CD4-positive, alpha-beta memory T cell (primary cell): ENCODE measurements at regions not wholly inside any gene's neighbourhood (a gene's known extent, or its start where the extent isn't known, plus 50 kb on each side); places are given as distances from the start of the nearest gene placed in this dataset.

Source experiments
- CTCF ChIA-PET: fragments of 350-600 bp; sonication (Branson Sonifier 250); formaldehyde crosslinking; loops from one replicate; lab custom pipeline; 2021; ENCODE audit warnings: inconsistent platforms; ENCODE audit not compliant: partially characterized antibody; lab: Charles Lee
- POLR2A ChIA-PET: fragments of 350-600 bp; sonication (Branson Sonifier 250); formaldehyde crosslinking; loops from one replicate; lab custom pipeline; 2021; ENCODE audit not compliant: partially characterized antibody; lab: Charles Lee
- DNase-seq, 5 donors: peaks; one replicate each; pipeline versions ENCODE4 v3.0.0 to v3.0.0-alpha.2; 2020 to 2022; ENCODE audit warnings: mixed read lengths in 1 of 5
- H3K27ac ChIP-seq: one replicate; pipeline ENCODE4 v1.7.0; 2013; ENCODE audit warnings: low read depth, low read length
- H3K27me3 ChIP-seq: 2 replicates; pipeline ENCODE4 v1.7.0; 2013; ENCODE audit warnings: mild to moderate bottlenecking, low read length, moderate library complexity; ENCODE audit not compliant: insufficient read depth
- H3K36me3 ChIP-seq: 2 replicates; pipeline ENCODE4 v1.7.0; 2013; ENCODE audit warnings: mild to moderate bottlenecking, low read length, moderate library complexity; ENCODE audit not compliant: insufficient read depth
- H3K4me1 ChIP-seq: 2 replicates; pipeline ENCODE4 v1.7.0; 2013; ENCODE audit warnings: mild to moderate bottlenecking, low read length, moderate library complexity; ENCODE audit not compliant: insufficient read depth
- H3K4me3 ChIP-seq, 2 donors: one replicate each; pipeline ENCODE4 v1.7.0; 2013; ENCODE audit warnings: low read length in 2 of 2, mild to moderate bottlenecking in 1 of 2
- H3K9me3 ChIP-seq, 2 donors: one replicate each; pipeline ENCODE4 v1.7.0; 2013; ENCODE audit warnings: low read length in 2 of 2, control low read depth in 1 of 2; ENCODE audit not compliant: control insufficient read depth in 1 of 2
- H3K27ac Mint-ChIP-seq, 7 donors: one replicate each; pipeline ENCODE4 v1.8.0; 2020 to 2021; ENCODE audit warnings: mixed read lengths in 7 of 7, mild to moderate bottlenecking in 6 of 7, inconsistent platforms in 3 of 7, moderate library complexity in 3 of 7
- H3K27me3 Mint-ChIP-seq, 2 donors: one replicate each; pipeline ENCODE4 v1.8.0; 2020 to 2021; ENCODE audit warnings: mixed read lengths in 2 of 2
- H3K36me3 Mint-ChIP-seq, 2 donors: one replicate each; pipeline ENCODE4 v1.8.0; 2020 to 2021; ENCODE audit warnings: mixed read lengths in 2 of 2, inconsistent platforms in 1 of 2, mild to moderate bottlenecking in 1 of 2
- H3K4me1 Mint-ChIP-seq, 4 donors: one replicate each; pipeline ENCODE4 v1.8.0; 2020 to 2021; ENCODE audit warnings: mixed read lengths in 4 of 4, mild to moderate bottlenecking in 1 of 4
- H3K4me3 Mint-ChIP-seq, 8 donors: one replicate each; pipeline ENCODE4 v1.8.0; 2020 to 2021; ENCODE audit warnings: mixed read lengths in 8 of 8, mild to moderate bottlenecking in 7 of 8, moderate library complexity in 6 of 8, inconsistent platforms in 3 of 8
- H3K9me3 Mint-ChIP-seq, 8 donors: one replicate each; pipeline ENCODE4 v1.8.0; 2020 to 2021; ENCODE audit warnings: mixed read lengths in 8 of 8, mild to moderate bottlenecking in 5 of 8, inconsistent platforms in 3 of 8, moderate library complexity in 1 of 8
- intact Hi-C: fragments of 100-400 bp; cut with micrococcal nuclease; formaldehyde crosslinking; loops from one replicate; pipeline ENCODE4 v1.15.1; 2023

DNA sequence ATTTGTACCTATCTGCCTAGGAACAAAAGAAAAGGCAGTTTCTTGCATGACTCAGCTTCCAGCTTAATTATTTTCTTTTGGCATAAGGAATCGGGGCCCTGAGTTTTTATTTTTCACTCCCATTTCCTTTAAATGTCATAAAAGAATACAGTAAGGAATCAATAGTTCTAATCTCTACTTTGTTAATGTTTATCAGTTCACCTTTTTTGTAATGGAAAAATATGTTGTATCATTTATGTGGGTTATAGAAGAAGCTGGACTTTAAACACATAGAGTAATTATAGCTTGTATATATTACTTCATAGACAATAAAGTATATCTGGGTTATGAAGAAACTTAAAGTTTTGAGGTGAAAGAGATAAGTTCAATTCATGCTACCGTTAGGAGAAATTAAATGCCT is 1214.8 kb upstream of the GJE1 start:
- H3K36me3 ChIP-seq: no peaks in the 10 kb centered on the region
- H3K9me3 ChIP-seq: no peaks in the 10 kb centered on the region
- no peak overlapping the region for H3K27ac ChIP-seq
- no peaks in the 10 kb centered on the region for H3K36me3 Mint-ChIP-seq
- DNase-seq: no peak
- H3K27ac Mint-ChIP-seq: no peak overlapping the region
- H3K27me3 ChIP-seq: no peaks in the 10 kb centered on the region
- CTCF ChIA-PET: no interaction called here
- intact Hi-C loops: no loop called here
- H3K4me1 ChIP-seq: no peaks in the 10 kb centered on the region
- no peak overlapping the region for H3K4me3 Mint-ChIP-seq
- H3K27me3 Mint-ChIP-seq: peaks cover 0 to 2% of the 10 kb centered on the region in 2 donors
- no peaks in the 10 kb centered on the region for H3K4me1 Mint-ChIP-seq
- H3K9me3 Mint-ChIP-seq: peaks cover 0 to 2% (median 0%) of the 10 kb centered on the region in 8 donors
- H3K4me3 ChIP-seq: no peak overlapping the region
- POLR2A ChIA-PET: no interaction called here

DNA sequence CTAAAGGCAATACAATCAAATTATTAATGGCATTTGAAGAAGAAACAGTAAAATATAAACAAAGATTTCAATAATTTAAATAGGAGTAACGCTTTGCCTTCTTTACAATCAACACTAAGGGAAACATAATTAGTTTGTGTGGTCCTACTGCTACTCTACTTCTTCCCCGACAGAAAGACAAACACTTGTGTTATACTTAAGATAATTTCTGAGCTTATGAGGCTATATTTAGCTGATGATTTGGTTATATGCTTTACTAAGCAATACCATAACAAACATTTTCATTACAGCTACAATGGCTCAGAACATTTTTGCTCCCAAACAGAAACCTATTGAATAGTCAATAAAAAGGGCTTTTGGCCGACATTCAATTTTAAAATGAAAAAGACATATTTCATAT is 1217.2 kb upstream of the GJE1 start:
- peaks cover 0 to 1% of the 10 kb centered on the region in 2 donors for H3K27me3 Mint-ChIP-seq
- Histone ChIP-seq H3K27me3 (no peaks in the 10 kb centered on the region), H3K4me1 (no peaks in the 10 kb centered on the region), H3K27ac (no peak overlapping the region), H3K36me3 (no peaks in the 10 kb centered on the region), H3K9me3 (no peaks in the 10 kb centered on the region), H3K4me3 (no peak overlapping the region)
- H3K4me3 Mint-ChIP-seq: no peak overlapping the region
- DNase-seq: no peak
- no peaks in the 10 kb centered on the region for H3K36me3 Mint-ChIP-seq
- H3K4me1 Mint-ChIP-seq: no peaks in the 10 kb centered on the region
- ChIA-PET CTCF (no interaction called here), POLR2A (no interaction called here)
- no peak overlapping the region for H3K27ac Mint-ChIP-seq
- peaks cover 0 to 2% (median 0%) of the 10 kb centered on the region in 8 donors for H3K9me3 Mint-ChIP-seq
- intact Hi-C loops: no loop called here

DNA sequence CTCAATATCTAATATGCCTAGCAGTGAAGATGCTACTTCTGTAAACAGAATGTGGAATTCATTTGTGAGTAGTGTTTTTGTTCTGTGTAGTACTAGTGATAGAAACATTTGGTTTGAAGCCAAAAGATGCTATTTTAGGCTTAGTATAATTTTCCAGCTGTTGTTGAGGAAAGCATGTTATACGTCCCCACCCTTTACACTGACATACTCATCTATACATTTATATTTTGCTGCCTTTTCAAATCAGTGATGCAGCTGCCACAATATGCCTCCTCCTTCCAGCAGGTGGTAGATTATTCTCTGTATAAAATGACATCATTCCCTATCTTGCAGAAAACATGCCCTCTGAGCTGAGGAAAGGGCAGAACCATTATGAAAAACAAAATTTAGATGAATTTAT is 1217.6 kb upstream of the GJE1 start:
- no peaks in the 10 kb centered on the region for H3K36me3 Mint-ChIP-seq
- intact Hi-C loops: no loop called here
- CTCF ChIA-PET: no interaction called here

DNA sequence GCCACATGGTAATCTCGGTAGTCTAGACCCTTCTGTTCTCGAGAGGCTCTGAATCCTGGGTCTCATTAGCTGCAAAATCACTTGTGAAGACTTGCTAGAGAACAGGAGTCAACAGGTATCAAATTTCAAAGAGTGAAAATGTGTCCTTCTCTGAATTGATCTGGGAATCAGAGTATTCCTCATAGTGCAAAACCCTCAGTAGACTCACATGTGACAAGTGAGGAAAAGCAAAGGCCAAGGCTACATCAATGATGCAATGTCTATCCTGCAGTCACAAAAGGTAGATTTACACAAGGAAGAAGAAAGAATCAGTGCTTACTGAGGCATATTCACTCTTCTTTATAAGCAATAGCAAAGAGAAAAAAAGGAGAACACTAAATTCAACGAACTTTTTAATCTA is 1220.0 kb upstream of the GJE1 start:
- Histone ChIP-seq H3K27me3 (no peaks in the 10 kb centered on the region), H3K27ac (no peak overlapping the region), H3K4me3 (no peak overlapping the region), H3K4me1 (no peaks in the 10 kb centered on the region), H3K36me3 (no peaks in the 10 kb centered on the region), H3K9me3 (no peaks in the 10 kb centered on the region)
- no peaks in the 10 kb centered on the region for H3K27me3 Mint-ChIP-seq
- H3K27ac Mint-ChIP-seq: no peak overlapping the region
- no peaks in the 10 kb centered on the region for H3K4me1 Mint-ChIP-seq
- ChIA-PET CTCF (no interaction called here), POLR2A (no interaction called here)
- no peak overlapping the region for H3K4me3 Mint-ChIP-seq
- H3K9me3 Mint-ChIP-seq: peaks cover 0 to 2% (median 0%) of the 10 kb centered on the region in 8 donors
- intact Hi-C loops: no loop called here
- no peaks in the 10 kb centered on the region for H3K36me3 Mint-ChIP-seq
- DNase-seq: no peak

More for the DNA sequence above, 1217.6 kb upstream of the GJE1 start:
- Mint-ChIP-seq H3K4me1 (no peaks in the 10 kb centered on the region), H3K27me3 (no peaks in the 10 kb centered on the region), H3K4me3 (no peak overlapping the region), H3K27ac (no peak overlapping the region), H3K9me3 (peaks cover 0 to 2% (median 0%) of the 10 kb centered on the region in 8 donors)
- Histone ChIP-seq H3K27me3 (no peaks in the 10 kb centered on the region), H3K36me3 (no peaks in the 10 kb centered on the region), H3K9me3 (no peaks in the 10 kb centered on the region), H3K4me1 (no peaks in the 10 kb centered on the region), H3K4me3 (no peak overlapping the region), H3K27ac (no peak overlapping the region)
- POLR2A ChIA-PET: no interaction called here
- DNase-seq: no peak

DNA sequence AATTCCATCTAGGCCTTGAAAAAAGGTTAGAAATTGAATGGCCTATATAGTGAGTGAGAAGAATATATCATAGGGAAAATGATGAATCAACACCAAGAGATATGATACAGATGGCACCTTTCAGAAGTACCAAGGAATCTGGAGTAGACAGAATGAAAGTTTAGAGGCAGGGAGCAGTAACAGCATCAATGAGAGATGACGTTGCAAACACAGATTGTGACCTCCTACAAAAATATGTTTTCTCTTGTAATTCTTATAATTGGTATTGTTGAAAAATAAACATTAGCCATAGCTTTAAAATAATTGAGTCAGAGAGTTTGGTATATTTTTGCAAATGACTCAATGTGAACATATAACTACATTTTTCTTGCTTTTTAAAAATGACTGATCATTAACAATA is 1223.1 kb upstream of the GJE1 start:
- Histone ChIP-seq H3K4me3 (no peak overlapping the region), H3K4me1 (no peaks in the 10 kb centered on the region), H3K9me3 (no peaks in the 10 kb centered on the region), H3K36me3 (no peaks in the 10 kb centered on the region), H3K27ac (no peak overlapping the region), H3K27me3 (no peaks in the 10 kb centered on the region)
- Mint-ChIP-seq H3K4me3 (no peak overlapping the region), H3K27ac (no peak overlapping the region), H3K36me3 (no peaks in the 10 kb centered on the region), H3K27me3 (no peaks in the 10 kb centered on the region), H3K9me3 (no peaks in the 10 kb centered on the region), H3K4me1 (no peaks in the 10 kb centered on the region)
- ChIA-PET CTCF (interaction anchor here (1.3 kb wide), 1 partner anchor 10 kb away, joined by 3 read pairs; no protein-coding TSS in a partner anchor), POLR2A (no interaction called here)
- no peak for DNase-seq
- intact Hi-C loops: no loop called here

DNA sequence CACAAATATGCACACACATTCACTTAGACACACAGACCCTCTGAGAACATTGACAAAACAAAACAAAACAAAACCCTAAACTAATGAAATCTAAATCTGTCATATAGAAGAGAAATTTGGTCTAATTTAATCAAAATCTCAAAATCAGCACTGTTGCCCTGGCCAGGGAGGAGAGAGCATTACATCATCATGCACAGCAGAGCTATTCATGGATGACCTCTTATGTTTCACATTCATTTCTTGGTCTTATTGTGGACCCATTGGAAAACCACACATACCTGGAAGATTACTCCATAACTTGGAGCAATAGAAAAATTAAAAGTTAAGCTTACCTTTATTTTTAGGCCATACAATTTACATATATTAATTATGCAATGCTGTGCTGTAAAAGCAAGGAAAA is 1223.6 kb upstream of the GJE1 start:
- no peak overlapping the region for H3K4me3 ChIP-seq
- no peaks in the 10 kb centered on the region for H3K27me3 ChIP-seq
- Mint-ChIP-seq H3K27ac (no peak overlapping the region), H3K27me3 (no peaks in the 10 kb centered on the region), H3K9me3 (no peaks in the 10 kb centered on the region), H3K4me1 (no peaks in the 10 kb centered on the region), H3K36me3 (no peaks in the 10 kb centered on the region), H3K4me3 (no peak overlapping the region)
- ChIA-PET POLR2A (no interaction called here), CTCF (interaction anchor here (1.3 kb wide), 1 partner anchor 10 kb away, joined by 3 read pairs; no protein-coding TSS in a partner anchor)
- H3K36me3 ChIP-seq: no peaks in the 10 kb centered on the region
- DNase-seq: no peak
- no peaks in the 10 kb centered on the region for H3K9me3 ChIP-seq
- intact Hi-C loops: no loop called here
- H3K27ac ChIP-seq: no peak overlapping the region
- no peaks in the 10 kb centered on the region for H3K4me1 ChIP-seq

DNA sequence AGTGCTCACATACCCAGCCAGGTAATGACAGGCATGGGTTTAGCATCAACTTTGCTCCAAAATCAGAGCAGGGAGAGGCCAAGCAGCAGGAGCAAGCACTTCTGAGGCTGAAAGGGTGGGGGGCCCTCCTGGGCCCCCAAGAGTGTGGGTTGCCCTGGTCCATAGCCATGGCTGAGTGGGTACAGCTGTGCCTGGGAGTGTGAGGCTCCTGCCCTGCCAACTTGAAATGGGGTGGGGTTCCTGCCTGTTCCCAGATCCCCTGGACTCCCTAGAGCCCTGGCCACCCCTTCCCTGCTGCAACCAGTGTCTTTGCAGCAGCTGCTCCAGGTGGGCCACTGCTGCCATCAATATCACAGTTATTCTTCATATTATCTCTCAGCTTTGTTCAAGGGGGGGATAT is 1224.2 kb upstream of the GJE1 start:
- no peak overlapping the region for H3K4me3 ChIP-seq
- H3K27me3 Mint-ChIP-seq: no peaks in the 10 kb centered on the region
- H3K36me3 Mint-ChIP-seq: no peaks in the 10 kb centered on the region
- no peaks in the 10 kb centered on the region for H3K36me3 ChIP-seq
- no peak overlapping the region for H3K27ac Mint-ChIP-seq
- H3K4me1 Mint-ChIP-seq: no peaks in the 10 kb centered on the region
- no peaks in the 10 kb centered on the region for H3K27me3 ChIP-seq
- H3K9me3 Mint-ChIP-seq: no peaks in the 10 kb centered on the region
- H3K9me3 ChIP-seq: no peaks in the 10 kb centered on the region
- H3K4me1 ChIP-seq: no peaks in the 10 kb centered on the region
- ChIA-PET POLR2A (no interaction called here), CTCF (interaction anchor here (1.3 kb wide), 1 partner anchor 11 kb away, joined by 3 read pairs; no protein-coding TSS in a partner anchor)
- intact Hi-C loops: no loop called here
- DNase-seq: no peak
- no peak overlapping the region for H3K4me3 Mint-ChIP-seq
- no peak overlapping the region for H3K27ac ChIP-seq

DNA sequence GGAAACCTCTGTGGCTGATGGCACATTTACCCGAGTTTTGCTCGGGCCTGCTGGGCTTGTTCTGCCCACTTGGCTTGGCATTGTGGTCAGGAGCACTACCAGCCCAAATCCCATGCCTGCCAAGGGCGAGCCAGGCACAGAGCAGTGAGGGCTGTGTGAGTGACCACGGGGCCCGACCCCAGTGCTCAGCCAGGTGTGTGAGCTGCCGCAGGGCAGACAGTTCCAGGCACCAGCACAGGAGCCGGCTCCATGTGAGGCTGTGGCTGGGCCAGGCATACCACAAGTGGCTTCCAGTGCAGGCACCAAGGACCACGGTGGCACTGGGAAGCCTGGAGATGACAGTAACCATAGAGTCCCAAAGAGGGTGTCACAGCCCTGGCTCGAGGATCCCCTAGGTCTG is 1225.5 kb upstream of the GJE1 start:
- Mint-ChIP-seq H3K27me3 (no peaks in the 10 kb centered on the region), H3K36me3 (no peaks in the 10 kb centered on the region), H3K4me3 (no peak overlapping the region), H3K27ac (no peak overlapping the region), H3K4me1 (no peaks in the 10 kb centered on the region), H3K9me3 (no peaks in the 10 kb centered on the region)
- no peak for DNase-seq
- Histone ChIP-seq H3K27ac (no peak overlapping the region), H3K4me1 (no peaks in the 10 kb centered on the region), H3K27me3 (no peaks in the 10 kb centered on the region), H3K9me3 (no peaks in the 10 kb centered on the region), H3K4me3 (no peak overlapping the region), H3K36me3 (no peaks in the 10 kb centered on the region)
- POLR2A ChIA-PET: no interaction called here
- intact Hi-C loops: no loop called here
- CTCF ChIA-PET: no interaction called here
